ENCODE measurements at regions not wholly inside any gene's neighbourhood (a gene's known extent, or its start where the extent isn't known, plus 50 kb on each side); places are given as distances from the start of the nearest gene placed in this dataset.

DNA sequence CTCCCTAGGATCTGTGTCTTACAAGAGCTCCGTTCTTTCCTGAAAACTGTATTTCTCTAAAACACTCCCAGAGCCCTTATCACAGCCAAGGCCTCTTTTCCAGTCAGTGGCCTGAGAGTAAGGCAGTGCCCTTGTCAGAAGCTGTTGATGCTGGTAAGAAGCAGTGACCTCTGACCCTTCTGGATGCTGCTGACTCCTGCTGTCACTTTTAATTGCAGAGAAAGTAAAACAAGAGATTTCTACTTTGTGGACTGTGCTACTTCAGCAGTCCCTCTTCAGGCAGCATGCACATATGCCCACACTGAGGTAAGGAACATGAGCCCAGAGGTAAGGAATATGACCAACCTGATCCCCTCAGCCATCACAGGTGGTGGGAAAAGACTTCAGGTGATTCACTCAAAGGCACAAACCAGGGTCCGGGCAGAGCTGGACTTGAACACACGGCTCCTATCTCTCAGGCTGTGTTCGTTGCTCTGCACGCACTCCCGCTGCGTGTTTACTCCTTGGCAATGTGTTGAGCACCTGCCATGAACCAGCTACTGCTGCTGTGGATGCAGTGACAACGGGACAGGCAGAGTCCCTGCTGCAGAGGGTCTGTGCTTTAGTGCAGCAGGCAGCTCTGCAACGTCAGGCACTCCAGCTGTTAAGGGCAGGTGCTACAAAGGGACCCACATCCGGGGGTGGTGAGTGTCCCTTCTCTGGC lies 201.9 kb upstream of the CST7 start:
- DNase-seq (ENCODE audit: low read depth): no peak
- no peak overlapping the region for H3K4me3 ChIP-seq (ENCODE audit: low read depth, low read length)
- no peak for TF ChIP-seq CTCF (IDR thresholded peaks at IDR 0.05; ENCODE audit: low read depth, low read length, missing control alignments)

DNA sequence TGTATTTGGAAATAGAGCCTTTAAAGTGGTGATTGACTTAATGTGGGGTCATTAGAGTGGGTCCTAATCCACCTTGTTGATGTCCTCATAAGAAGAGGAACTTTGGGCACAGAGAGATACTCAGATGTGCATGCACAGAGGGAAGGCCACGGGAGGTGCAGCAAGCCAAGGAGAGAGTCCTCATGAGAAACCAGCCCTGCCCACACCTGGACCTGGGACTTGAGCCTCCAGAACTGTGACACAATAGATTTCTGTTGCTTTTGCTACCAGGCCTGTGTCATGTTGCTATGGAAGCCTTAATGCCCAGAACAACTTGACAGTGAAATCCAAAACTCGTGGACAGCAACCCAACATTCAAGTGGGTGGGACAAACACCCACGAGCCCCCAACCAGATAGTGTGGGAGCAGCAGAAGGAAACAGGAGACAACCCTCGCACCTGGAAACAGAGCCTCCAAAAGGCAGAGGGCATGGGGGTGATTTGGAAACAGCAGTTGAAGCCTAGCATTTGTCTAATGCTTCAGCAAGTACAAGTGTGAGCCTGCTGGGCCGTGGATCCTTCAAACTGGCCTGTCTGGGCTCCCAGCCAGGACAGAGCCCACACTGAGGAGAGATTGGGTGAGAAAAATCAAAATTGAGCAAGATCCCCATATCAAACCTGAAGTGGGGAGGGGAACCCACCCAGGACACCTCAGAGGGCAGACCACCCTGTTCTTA lies 201.0 kb upstream of the CST7 start:
- DNase-seq (ENCODE audit: low read depth): no peak
- no peak overlapping the region for H3K4me3 ChIP-seq (ENCODE audit: low read depth, low read length)
- TF ChIP-seq CTCF (IDR thresholded peaks at IDR 0.05; ENCODE audit: low read depth, low read length, missing control alignments): no peak

DNA sequence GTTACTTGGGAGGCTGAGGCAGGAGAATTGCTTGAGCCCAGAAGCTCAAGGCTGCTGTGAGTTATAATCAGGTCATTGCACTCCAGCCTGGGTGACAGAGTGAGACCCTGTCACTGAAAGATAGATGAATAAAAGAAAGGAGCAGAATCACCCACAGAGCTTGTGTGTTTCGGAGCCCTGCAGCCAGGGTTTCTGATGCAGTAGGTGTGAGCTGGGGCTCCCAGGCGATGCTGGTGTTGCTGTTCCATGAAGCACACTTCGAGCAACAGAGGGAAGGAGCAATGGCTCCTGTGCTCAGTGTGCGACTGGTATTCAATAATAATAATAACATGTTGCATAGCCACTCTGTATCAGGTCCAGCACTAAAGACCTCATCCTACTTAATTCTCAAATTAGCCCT lies 197.5 kb upstream of the CST7 start:
- no peak for TF ChIP-seq CTCF (IDR thresholded peaks at IDR 0.05; ENCODE audit: low read depth, low read length, missing control alignments)
- DNase-seq (ENCODE audit: low read depth): no peak
- H3K4me3 ChIP-seq (ENCODE audit: low read depth, low read length): no peak overlapping the region

GRCh38 chr20:24752612-24753011 lies 196.5 kb upstream of the CST7 start:
- no peak for DNase-seq (ENCODE audit: low read depth)
- TF ChIP-seq CTCF (IDR thresholded peaks at IDR 0.05; ENCODE audit: low read depth, low read length, missing control alignments): no peak
- no peak overlapping the region for H3K4me3 ChIP-seq (ENCODE audit: low read depth, low read length)

GRCh38 chr20:24753130-24753529 lies 195.9 kb upstream of the CST7 start:
- no peak for DNase-seq (ENCODE audit: low read depth)
- H3K4me3 ChIP-seq (ENCODE audit: low read depth, low read length): no peak overlapping the region
- TF ChIP-seq CTCF (IDR thresholded peaks at IDR 0.05; ENCODE audit: low read depth, low read length, missing control alignments): no peak

GRCh38 chr20:24754691-24755090 lies 194.4 kb upstream of the CST7 start:
- DNase-seq (ENCODE audit: low read depth): no peak
- no peak overlapping the region for H3K4me3 ChIP-seq (ENCODE audit: low read depth, low read length)
- no peak for TF ChIP-seq CTCF (IDR thresholded peaks at IDR 0.05; ENCODE audit: low read depth, low read length, missing control alignments)

Data from GM12864 (cell line).